ENCODE measurements at regions not wholly inside any gene's neighbourhood (a gene's known extent, or its start where the extent isn't known, plus 50 kb on each side); places are given as distances from the start of the nearest gene placed in this dataset.

DNA sequence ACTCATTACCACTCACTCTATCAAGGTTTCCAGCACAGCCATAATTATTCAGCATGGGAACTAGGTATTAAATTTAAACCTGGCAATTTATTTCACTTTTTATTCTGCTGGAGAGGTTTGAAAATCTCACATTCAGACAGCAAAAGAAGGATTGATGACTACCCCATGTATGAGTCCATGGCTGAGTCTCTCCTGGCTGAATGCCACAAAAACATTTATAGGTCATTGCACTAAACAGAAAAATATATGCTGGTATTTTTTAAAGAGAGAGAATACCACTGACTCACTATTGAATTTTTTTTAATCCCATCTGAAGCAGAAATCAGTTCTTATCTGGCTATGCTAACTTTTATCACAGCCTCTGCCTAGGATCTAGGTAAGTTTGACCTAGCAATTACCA, 336.3 kb downstream of the PPP1R3A start:
- TF ChIP-seq, protein P1, sequence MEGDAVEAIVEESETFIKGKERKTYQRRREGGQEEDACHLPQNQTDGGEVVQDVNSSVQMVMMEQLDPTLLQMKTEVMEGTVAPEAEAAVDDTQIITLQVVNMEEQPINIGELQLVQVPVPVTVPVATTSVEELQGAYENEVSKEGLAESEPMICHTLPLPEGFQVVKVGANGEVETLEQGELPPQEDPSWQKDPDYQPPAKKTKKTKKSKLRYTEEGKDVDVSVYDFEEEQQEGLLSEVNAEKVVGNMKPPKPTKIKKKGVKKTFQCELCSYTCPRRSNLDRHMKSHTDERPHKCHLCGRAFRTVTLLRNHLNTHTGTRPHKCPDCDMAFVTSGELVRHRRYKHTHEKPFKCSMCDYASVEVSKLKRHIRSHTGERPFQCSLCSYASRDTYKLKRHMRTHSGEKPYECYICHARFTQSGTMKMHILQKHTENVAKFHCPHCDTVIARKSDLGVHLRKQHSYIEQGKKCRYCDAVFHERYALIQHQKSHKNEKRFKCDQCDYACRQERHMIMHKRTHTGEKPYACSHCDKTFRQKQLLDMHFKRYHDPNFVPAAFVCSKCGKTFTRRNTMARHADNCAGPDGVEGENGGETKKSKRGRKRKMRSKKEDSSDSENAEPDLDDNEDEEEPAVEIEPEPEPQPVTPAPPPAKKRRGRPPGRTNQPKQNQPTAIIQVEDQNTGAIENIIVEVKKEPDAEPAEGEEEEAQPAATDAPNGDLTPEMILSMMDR (IDR thresholded peaks at IDR 0.05; ENCODE audit: poor library complexity), result no peak
- TF ChIP-seq EZH2 (IDR thresholded peaks at IDR 0.05; ENCODE audit: borderline replicate concordance), result no peak
- no peak for TF ChIP-seq EZH2phosphoT487 (IDR thresholded peaks at IDR 0.05; ENCODE audit: low read depth, severe bottlenecking, unreplicated experiment)
